HEK293T (cell line): ENCODE measurements at regions not wholly inside any gene's neighbourhood (a gene's known extent, or its start where the extent isn't known, plus 50 kb on each side); places are given as distances from the start of the nearest gene placed in this dataset.

Source experiments
- BHLHE40 ChIP-seq: fragments of 450-650 bp; IDR thresholded peaks from 2 replicates; pipeline ENCODE4 v1.6.1; 2016; ENCODE audit warnings: mild to moderate bottlenecking, moderate library complexity, borderline replicate concordance
- CTBP1 ChIP-seq: fragments of 450-650 bp; IDR thresholded peaks from 2 replicates; pipeline ENCODE4 v1.6.1; 2016; ENCODE audit warnings: borderline replicate concordance
- ELF4 ChIP-seq: fragments of 450-650 bp; IDR thresholded peaks from 2 replicates; pipeline ENCODE4 v1.6.1; 2017; ENCODE audit warnings: antibody characterized with exemption
- FOXA1 ChIP-seq: fragments of 450-650 bp; IDR thresholded peaks from 2 replicates; pipeline ENCODE4 v1.6.1; 2016; ENCODE audit warnings: mild to moderate bottlenecking
- FOXM1 ChIP-seq: fragments of 450-650 bp; IDR thresholded peaks from 2 replicates; pipeline ENCODE4 v1.6.1; 2017; ENCODE audit warnings: mild to moderate bottlenecking, borderline replicate concordance
- HDGF ChIP-seq: fragments of 450-650 bp; IDR thresholded peaks from 2 replicates; pipeline ENCODE4 v1.6.1; 2017; ENCODE audit warnings: antibody characterized with exemption, borderline replicate concordance
- PKNOX1 ChIP-seq: fragments of 450-650 bp; IDR thresholded peaks from 2 replicates; pipeline ENCODE4 v1.6.1; 2016
- SUZ12 ChIP-seq: fragments of 450-650 bp; IDR thresholded peaks from 2 replicates; pipeline ENCODE4 v1.6.1; 2016; ENCODE audit warnings: mild to moderate bottlenecking
- ZNF384 ChIP-seq: fragments of 450-650 bp; IDR thresholded peaks from 2 replicates; pipeline ENCODE4 v1.6.1; 2016

GRCh38 chr7:25611196-25611595, 382.9 kb upstream of the NPVF start:
- TF ChIP-seq FOXA1 (no peak), CTBP1 (no peak), FOXM1 (no peak), BHLHE40 (no peak), PKNOX1 (no peak), ZNF384 (no peak), ELF4 (no peak), HDGF (no peak), SUZ12 (no peak)
